HG03196 (cell line): ENCODE measurements at regions not wholly inside any gene's neighbourhood (a gene's known extent, or its start where the extent isn't known, plus 50 kb on each side); places are given as distances from the start of the nearest gene placed in this dataset.
"Not testable (repeated sequence)": the region's sequence is repeated elsewhere in the genome, so short reads cannot be mapped to it uniquely, and the experiment has no call there.

Source experiments
- ATAC-seq: cut with Tn5 transposase; IDR thresholded peaks from one replicate; pipeline ENCODE4 v1.9.1; 2021; ENCODE audit not compliant: unreplicated experiment

GRCh38 chr5:92662741-92663140 is 918.3 kb downstream of the NR2F1-AS1 start:
- no peak for ATAC-seq

- ATAC-seq = no peak
Observed at GRCh38 chr5:92659246-92659645, 921.8 kb downstream of the NR2F1-AS1 start.

- not testable (repeated sequence) for ATAC-seq
Observed at GRCh38 chr5:92654601-92655000, 926.4 kb downstream of the NR2F1-AS1 start.

- no peak for ATAC-seq
Observed at GRCh38 chr5:92653730-92654461, 927.1 kb downstream of the NR2F1-AS1 start.

GRCh38 chr5:92652756-92653155 is 928.3 kb downstream of the NR2F1-AS1 start:
- no peak for ATAC-seq

GRCh38 chr5:92644266-92644886 is 936.6 kb downstream of the NR2F1-AS1 start:
- no peak for ATAC-seq

GRCh38 chr5:92641031-92641962 is 939.7 kb downstream of the NR2F1-AS1 start:
- ATAC-seq = no peak

- no peak for ATAC-seq
Observed at GRCh38 chr5:92640340-92640739, 940.7 kb downstream of the NR2F1-AS1 start.

- no peak for ATAC-seq
Observed at GRCh38 chr5:92637960-92638359, 943.1 kb downstream of the NR2F1-AS1 start.

- no peak for ATAC-seq
Observed at GRCh38 chr5:92637247-92637646, 943.8 kb downstream of the NR2F1-AS1 start.

- ATAC-seq = no peak
Observed at GRCh38 chr5:92635001-92635461, 946.0 kb downstream of the NR2F1-AS1 start.

- ATAC-seq = no peak
Observed at GRCh38 chr5:92633875-92634487, 947.0 kb downstream of the NR2F1-AS1 start.

GRCh38 chr5:92633176-92633575 is 947.8 kb downstream of the NR2F1-AS1 start:
- ATAC-seq = no peak

GRCh38 chr5:92631237-92631701 is 949.8 kb downstream of the NR2F1-AS1 start:
- ATAC-seq = not testable (repeated sequence)

- ATAC-seq = no peak
Observed at GRCh38 chr5:92629574-92629973, 951.4 kb downstream of the NR2F1-AS1 start.

- no peak for ATAC-seq
Observed at GRCh38 chr5:92629000-92629399, 952.0 kb downstream of the NR2F1-AS1 start.

- ATAC-seq = no peak
Observed at GRCh38 chr5:92627186-92627585, 953.8 kb downstream of the NR2F1-AS1 start.

GRCh38 chr5:92616085-92616484 is 964.9 kb downstream of the NR2F1-AS1 start:
- ATAC-seq = no peak

- no peak for ATAC-seq
Observed at GRCh38 chr5:92613546-92613945, 967.5 kb downstream of the NR2F1-AS1 start.

GRCh38 chr5:92610435-92610834 is 970.6 kb downstream of the NR2F1-AS1 start:
- ATAC-seq = not testable (repeated sequence)

- no peak for ATAC-seq
Observed at GRCh38 chr5:92605591-92605990, 975.4 kb downstream of the NR2F1-AS1 start.
